Hepatocyte (in vitro differentiated cells): ENCODE measurements at regions not wholly inside any gene's neighbourhood (a gene's known extent, or its start where the extent isn't known, plus 50 kb on each side); places are given as distances from the start of the nearest gene placed in this dataset.

ENCODE experiments used
- DNase-seq: peaks from one replicate; pipeline ENCODE4 v3.0.0-alpha.2; 2016; ENCODE audit warnings: low spot score
- H2AFZ ChIP-seq: fragments of 200-600 bp; sonication (generic); 2 replicates; pipeline ENCODE4 v1.6.0; 2016; ENCODE audit warnings: antibody characterized with exemption, mild to moderate bottlenecking
- H3K27ac ChIP-seq: fragments of 200-600 bp; sonication (generic); 2 replicates; pipeline ENCODE4 v1.5.1; 2016; ENCODE audit warnings: mild to moderate bottlenecking
- H3K27me3 ChIP-seq: fragments of 200-600 bp; sonication (generic); 2 replicates; pipeline ENCODE4 v1.6.1; 2016
- H3K36me3 ChIP-seq: fragments of 200-600 bp; sonication (generic); replicated peaks from 2 replicates; pipeline ENCODE4 v1.5.1; 2016; ENCODE audit warnings: low read depth; ENCODE audit not compliant: insufficient read depth
- H3K4me1 ChIP-seq: fragments of 200-600 bp; sonication (generic); 2 replicates; pipeline ENCODE4 v1.5.1; 2016; ENCODE audit warnings: mild to moderate bottlenecking, moderate library complexity; ENCODE audit not compliant: insufficient read depth
- H3K4me2 ChIP-seq: fragments of 200-600 bp; sonication (generic); 2 replicates; pipeline ENCODE4 v1.6.0; 2016
- H3K4me3 ChIP-seq: fragments of 200-600 bp; sonication (generic); 2 replicates; pipeline ENCODE4 v1.5.1; 2016; ENCODE audit warnings: mild to moderate bottlenecking
- H3K79me2 ChIP-seq: fragments of 200-600 bp; sonication (generic); 2 replicates; pipeline ENCODE4 v1.6.0; 2017; ENCODE audit warnings: mild to moderate bottlenecking
- H3K9me2 ChIP-seq: fragments of 200-600 bp; sonication (generic); replicated peaks from 2 replicates; pipeline ENCODE4 v1.6.0; 2017; ENCODE audit warnings: mild to moderate bottlenecking; ENCODE audit not compliant: insufficient read depth
- H3K9me3 ChIP-seq: fragments of 200-600 bp; sonication (generic); 2 replicates; pipeline ENCODE4 v1.5.1; 2016; ENCODE audit warnings: low read depth, mild to moderate bottlenecking
- H4K20me1 ChIP-seq: fragments of 200-600 bp; sonication (generic); 2 replicates; pipeline ENCODE4 v1.6.0; 2016; ENCODE audit warnings: mild to moderate bottlenecking; ENCODE audit not compliant: insufficient read depth, poor library complexity, severe bottlenecking
- EZH2 ChIP-seq: fragments of 200-600 bp; sonication (generic); IDR thresholded peaks from 2 replicates; pipeline ENCODE4 v1.6.1; 2016; ENCODE audit warnings: antibody characterized with exemption, mild to moderate bottlenecking, borderline replicate concordance
- EZH2phosphoT487 ChIP-seq: fragments of 200-600 bp; sonication (generic); IDR thresholded peaks from one replicate; pipeline ENCODE4 v1.6.1; 2018; ENCODE audit warnings: antibody characterized with exemption, mild to moderate bottlenecking, low read depth, moderate library complexity; ENCODE audit not compliant: unreplicated experiment, severe bottlenecking
- WGBS: methylation state at CpG from one replicate; pipeline ENCODE4 v1.1.6; 2016; ENCODE audit warnings: low lambda C conversion rate; ENCODE audit errors: missing lambda C conversion rate; 5-methylcytosine and 5-hydroxymethylcytosine counted together
- TF ChIP-seq, protein P1 (sequence below): fragments of 200-600 bp; sonication (generic); IDR thresholded peaks from 2 replicates; pipeline ENCODE4 v1.5.1; 2016; ENCODE audit warnings: antibody characterized with exemption, mild to moderate bottlenecking; ENCODE audit not compliant: poor library complexity

GRCh38 chr6:11428895-11429294 lies 108.7 kb upstream of the TMEM170B start:
- 33% methylated on average over 3 of the region's 3 CpGs for WGBS
- no peak overlapping the region for H3K4me2 ChIP-seq
- TF ChIP-seq, protein P1, sequence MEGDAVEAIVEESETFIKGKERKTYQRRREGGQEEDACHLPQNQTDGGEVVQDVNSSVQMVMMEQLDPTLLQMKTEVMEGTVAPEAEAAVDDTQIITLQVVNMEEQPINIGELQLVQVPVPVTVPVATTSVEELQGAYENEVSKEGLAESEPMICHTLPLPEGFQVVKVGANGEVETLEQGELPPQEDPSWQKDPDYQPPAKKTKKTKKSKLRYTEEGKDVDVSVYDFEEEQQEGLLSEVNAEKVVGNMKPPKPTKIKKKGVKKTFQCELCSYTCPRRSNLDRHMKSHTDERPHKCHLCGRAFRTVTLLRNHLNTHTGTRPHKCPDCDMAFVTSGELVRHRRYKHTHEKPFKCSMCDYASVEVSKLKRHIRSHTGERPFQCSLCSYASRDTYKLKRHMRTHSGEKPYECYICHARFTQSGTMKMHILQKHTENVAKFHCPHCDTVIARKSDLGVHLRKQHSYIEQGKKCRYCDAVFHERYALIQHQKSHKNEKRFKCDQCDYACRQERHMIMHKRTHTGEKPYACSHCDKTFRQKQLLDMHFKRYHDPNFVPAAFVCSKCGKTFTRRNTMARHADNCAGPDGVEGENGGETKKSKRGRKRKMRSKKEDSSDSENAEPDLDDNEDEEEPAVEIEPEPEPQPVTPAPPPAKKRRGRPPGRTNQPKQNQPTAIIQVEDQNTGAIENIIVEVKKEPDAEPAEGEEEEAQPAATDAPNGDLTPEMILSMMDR = no peak
- TF ChIP-seq EZH2phosphoT487 (no peak), EZH2 (no peak)
- H3K4me1 ChIP-seq = peaks cover 28% of the 10 kb centered on the region
- no peaks in the 10 kb centered on the region for H3K36me3 ChIP-seq
- H3K79me2 ChIP-seq = no peaks in the 10 kb centered on the region
- peak; percentile 38 for DNase-seq
- H3K9me2 ChIP-seq = no peaks in the 10 kb centered on the region
- no peaks in the 10 kb centered on the region for H4K20me1 ChIP-seq
- peak overlapping the region; percentile 79 for H3K27ac ChIP-seq
- no peaks in the 10 kb centered on the region for H3K27me3 ChIP-seq
- H2AFZ ChIP-seq = peak overlapping the region; percentile 12
- no peak overlapping the region for H3K4me3 ChIP-seq
- no peaks in the 10 kb centered on the region for H3K9me3 ChIP-seq

GRCh38 chr6:11428371-11428770 lies 109.2 kb upstream of the TMEM170B start:
- DNase-seq = no peak
- H3K27ac ChIP-seq = peak overlapping the region; percentile 79
- no peaks in the 10 kb centered on the region for H3K79me2 ChIP-seq

DNA sequence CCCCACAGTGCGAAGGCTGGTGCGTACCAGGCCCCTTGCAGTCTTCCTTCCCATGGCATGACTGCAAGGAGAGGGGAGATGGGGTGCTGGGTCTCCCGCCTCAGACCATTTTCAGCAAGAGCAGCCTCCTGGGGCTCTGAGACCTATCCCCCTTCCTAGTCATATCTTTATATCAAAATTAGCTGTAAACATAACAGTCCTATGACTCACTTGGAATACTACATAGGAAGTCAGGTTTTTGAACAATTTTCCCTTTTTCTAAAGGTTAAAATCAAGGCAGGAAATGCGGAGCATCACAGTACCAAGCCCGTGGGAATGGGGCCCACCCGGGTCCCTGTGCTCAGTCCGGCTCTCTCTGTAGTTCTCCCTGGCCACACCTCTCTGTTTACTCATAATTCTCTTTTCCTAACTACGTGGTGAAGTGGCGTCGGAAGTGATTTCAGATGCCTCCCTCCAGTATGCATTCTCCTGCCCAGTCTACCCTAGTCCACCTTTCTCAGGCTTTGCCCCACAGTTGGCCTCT lies 109.8 kb upstream of the TMEM170B start:
- no peak for DNase-seq
- Histone ChIP-seq H3K36me3 (no peaks in the 10 kb centered on the region), H3K4me2 (peak overlapping the region; percentile 7), H3K9me3 (no peaks in the 10 kb centered on the region), H3K79me2 (no peaks in the 10 kb centered on the region), H3K9me2 (no peaks in the 10 kb centered on the region), H3K27me3 (no peaks in the 10 kb centered on the region), H3K4me1 (peaks cover 19% of the 10 kb centered on the region), H2AFZ (peak overlapping the region; percentile 12), H3K4me3 (no peak overlapping the region), H4K20me1 (no peaks in the 10 kb centered on the region), H3K27ac (peak overlapping the region; percentile 79)
- WGBS = 67% methylated on average over 10 of the region's 10 CpGs
- no peak for TF ChIP-seq EZH2
- no peak for TF ChIP-seq EZH2phosphoT487
- TF ChIP-seq, protein P1 = no peak

More at GRCh38 chr6:11428371-11428770, 109.2 kb upstream of the TMEM170B start:
- H3K27me3 ChIP-seq = no peaks in the 10 kb centered on the region
- H3K4me2 ChIP-seq = peak overlapping the region; percentile 7
- WGBS = 38% methylated on average over 2 of the region's 2 CpGs
- H3K9me2 ChIP-seq = no peaks in the 10 kb centered on the region
- H3K9me3 ChIP-seq = no peaks in the 10 kb centered on the region
- H3K36me3 ChIP-seq = no peaks in the 10 kb centered on the region
- TF ChIP-seq, protein P1 = no peak
- TF ChIP-seq EZH2phosphoT487 (no peak), EZH2 (no peak)
- peaks cover 23% of the 10 kb centered on the region for H3K4me1 ChIP-seq
- no peak overlapping the region for H3K4me3 ChIP-seq
- peak overlapping the region; percentile 12 for H2AFZ ChIP-seq
- no peaks in the 10 kb centered on the region for H4K20me1 ChIP-seq
